ENCODE measurements at regions not wholly inside any gene's neighbourhood (a gene's known extent, or its start where the extent isn't known, plus 50 kb on each side); places are given as distances from the start of the nearest gene placed in this dataset.
A peak's percentile ranks its signal among the peaks of the same experiment; 100 is the strongest.

- TF ChIP-seq, protein P1, sequence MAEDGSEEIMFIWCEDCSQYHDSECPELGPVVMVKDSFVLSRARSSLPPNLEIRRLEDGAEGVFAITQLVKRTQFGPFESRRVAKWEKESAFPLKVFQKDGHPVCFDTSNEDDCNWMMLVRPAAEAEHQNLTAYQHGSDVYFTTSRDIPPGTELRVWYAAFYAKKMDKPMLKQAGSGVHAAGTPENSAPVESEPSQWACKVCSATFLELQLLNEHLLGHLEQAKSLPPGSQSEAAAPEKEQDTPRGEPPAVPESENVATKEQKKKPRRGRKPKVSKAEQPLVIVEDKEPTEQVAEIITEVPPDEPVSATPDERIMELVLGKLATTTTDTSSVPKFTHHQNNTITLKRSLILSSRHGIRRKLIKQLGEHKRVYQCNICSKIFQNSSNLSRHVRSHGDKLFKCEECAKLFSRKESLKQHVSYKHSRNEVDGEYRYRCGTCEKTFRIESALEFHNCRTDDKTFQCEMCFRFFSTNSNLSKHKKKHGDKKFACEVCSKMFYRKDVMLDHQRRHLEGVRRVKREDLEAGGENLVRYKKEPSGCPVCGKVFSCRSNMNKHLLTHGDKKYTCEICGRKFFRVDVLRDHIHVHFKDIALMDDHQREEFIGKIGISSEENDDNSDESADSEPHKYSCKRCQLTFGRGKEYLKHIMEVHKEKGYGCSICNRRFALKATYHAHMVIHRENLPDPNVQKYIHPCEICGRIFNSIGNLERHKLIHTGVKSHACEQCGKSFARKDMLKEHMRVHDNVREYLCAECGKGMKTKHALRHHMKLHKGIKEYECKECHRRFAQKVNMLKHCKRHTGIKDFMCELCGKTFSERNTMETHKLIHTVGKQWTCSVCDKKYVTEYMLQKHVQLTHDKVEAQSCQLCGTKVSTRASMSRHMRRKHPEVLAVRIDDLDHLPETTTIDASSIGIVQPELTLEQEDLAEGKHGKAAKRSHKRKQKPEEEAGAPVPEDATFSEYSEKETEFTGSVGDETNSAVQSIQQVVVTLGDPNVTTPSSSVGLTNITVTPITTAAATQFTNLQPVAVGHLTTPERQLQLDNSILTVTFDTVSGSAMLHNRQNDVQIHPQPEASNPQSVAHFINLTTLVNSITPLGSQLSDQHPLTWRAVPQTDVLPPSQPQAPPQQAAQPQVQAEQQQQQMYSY (CRISPR knock-in tag; IDR thresholded peaks at IDR 0.05), result no peak
- TF ChIP-seq ELK1 (IDR thresholded peaks at IDR 0.05; ENCODE audit: low read depth, low read length) (no peak), CHD1 (IDR thresholded peaks at IDR 0.05; ENCODE audit: low read depth, low read length) (no peak), IKZF1 (conservative IDR thresholded peaks at IDR 0.05) (peak; percentile 93), SUZ12 (IDR thresholded peaks at IDR 0.05; ENCODE audit: unreplicated experiment) (no peak), SMAD5 (IDR thresholded peaks at IDR 0.05; ENCODE audit: low read depth) (no peak), EP300 (IDR thresholded peaks at IDR 0.05; ENCODE audit: borderline replicate concordance in 1 of 2, control insufficient read depth in 1 of 2, low read depth in 2 of 2, low read length in 2 of 2) (peak; percentile 94), BMI1 (IDR thresholded peaks at IDR 0.05; ENCODE audit: borderline replicate concordance) (0 out of 2 replicates have a peak, but pooled peaks have one; percentile 19), ZBTB40 (IDR thresholded peaks at IDR 0.05; ENCODE audit: borderline replicate concordance) (no peak), STAT1 (conservative IDR thresholded peaks at IDR 0.05) (no peak), NKRF (conservative IDR thresholded peaks at IDR 0.05) (no peak), CREB1 (IDR thresholded peaks at IDR 0.05; ENCODE audit: low read depth) (peak; percentile 89), NR2F1 (conservative IDR thresholded peaks at IDR 0.05) (peak; percentile 76), RBBP5 (conservative IDR thresholded peaks at IDR 0.05) (no peak), ZSCAN29 (IDR thresholded peaks at IDR 0.05) (no peak), PML (IDR thresholded peaks at IDR 0.05; ENCODE audit: low read length) (peak; percentile 39; the same call in 1 of the 2 replicates), RELB (IDR thresholded peaks at IDR 0.05; ENCODE audit: low read depth) (peak; percentile 93), CBX5 (IDR thresholded peaks at IDR 0.05; ENCODE audit: low read depth) (0 out of 2 replicates have a peak, but pooled peaks have one; percentile 62)
These were observed 154.3 kb upstream of the CCND2 start (continued) for GRCh38 chr12:4119157-4119761.
